Right lobe of liver (tissue), 6 donors: ENCODE measurements at regions not wholly inside any gene's neighbourhood (a gene's known extent, or its start where the extent isn't known, plus 50 kb on each side); places are given as distances from the start of the nearest gene placed in this dataset.

Experiments
- ATAC-seq, 4 donors: fragments of 200-7000 bp; cut with Tn5 transposase; one replicate each; pipeline ENCODE4 v1.9.1; 2020; ENCODE audit warnings: mild to moderate bottlenecking in 4 of 4, moderate library complexity in 4 of 4
- DNase-seq, 3 donors: peaks; one replicate each; pipeline ENCODE4 v3.0.0-alpha.2; 2020
- H3K27ac ChIP-seq, 3 donors: fragments of 200-600 bp; one replicate each; pipeline ENCODE4 v1.8.0; 2022
- H3K27me3 ChIP-seq, 2 donors: fragments of 200-600 bp; one replicate each; pipeline ENCODE4 v1.8.0; 2022
- H3K36me3 ChIP-seq, 4 donors: fragments of 200-600 bp; sonication (generic) in 1 of 4; one replicate each; pipeline versions ENCODE4 v1.5.1 to v1.8.0; 2017 to 2022; ENCODE audit warnings: control low read depth in 1 of 4
- H3K4me1 ChIP-seq, 4 donors: fragments of 200-600 bp; sonication (generic) in 1 of 4; one replicate each; pipeline versions ENCODE4 v1.5.1 to v1.8.0; 2017 to 2022; ENCODE audit warnings: control low read depth in 1 of 4
- H3K4me3 ChIP-seq, 3 donors: fragments of 200-600 bp; one replicate each; pipeline ENCODE4 v1.8.0; 2022
- H3K9me3 ChIP-seq, 4 donors: fragments of 200-600 bp; sonication (generic) in 1 of 4; one replicate each; pipeline versions ENCODE4 v1.5.1 to v1.8.0; 2017 to 2022; ENCODE audit warnings: control low read depth in 1 of 4
- POLR2A ChIP-seq: fragments of 450-650 bp; IDR thresholded peaks from one replicate; pipeline ENCODE4 v1.6.1; 2017; ENCODE audit warnings: antibody characterized with exemption, mild to moderate bottlenecking
- WGBS: methylation state at CpG from one replicate; pipeline ENCODE4 v1.1.6; 2018; ENCODE audit warnings: low coverage, low lambda C conversion rate; ENCODE audit not compliant: insufficient coverage; ENCODE audit errors: missing lambda C conversion rate; 5-methylcytosine and 5-hydroxymethylcytosine counted together
- intact Hi-C, 2 donors: fragments of 100-400 bp; cut with DNase I; formaldehyde crosslinking; loops; one replicate each; pipeline versions ENCODE4 v1.11.2 to v1.14.1; 2022
- TF ChIP-seq, protein P1 (sequence below), 4 donors: fragments of 200-600 bp in 3 of 4; fragments of 450-650 bp in 1 of 4; IDR thresholded peaks; one replicate each; pipeline versions ENCODE4 v1.5.1 to v1.8.0; 2016 to 2022; ENCODE audit warnings: antibody characterized with exemption in 4 of 4, mild to moderate bottlenecking in 2 of 4
- donor health status: DM: no; HTN: yes; CAD: no.
- donor health status: DM: no; HTN: no; CAD: no.
- donor health status: DM: no; HTN: no; CAD: no.
- donor health status: DM: no; HTN: yes; CAD: no.
- donor health status: DM: no; HTN: yes; CAD: no.

DNA sequence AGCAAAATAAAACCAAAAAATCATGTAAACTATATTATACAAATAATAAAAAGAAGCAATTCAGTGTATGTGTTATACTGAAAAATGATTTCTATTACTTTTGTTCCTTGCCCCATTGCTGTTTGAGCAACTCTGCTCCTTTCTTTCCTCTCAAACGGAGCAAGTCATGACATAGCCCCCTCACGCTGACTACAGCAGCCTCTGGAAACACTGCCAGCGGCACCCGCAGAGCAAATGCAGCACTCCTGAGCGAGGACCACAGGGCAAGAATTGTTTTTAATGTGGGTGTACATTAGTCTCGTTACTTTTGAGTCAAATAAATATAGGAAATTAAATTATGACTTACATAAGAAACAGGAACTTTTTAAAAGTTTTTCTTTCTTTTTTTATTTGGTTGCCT, 350.1 kb upstream of the HSF2 start:
- ATAC-seq (no peak), DNase-seq (no peak)
- Histone ChIP-seq H3K4me3 (no peak overlapping the region), H3K9me3 (no peaks in the 10 kb centered on the region), H3K4me1 (no peaks in the 10 kb centered on the region), H3K27me3 (peaks cover 0 to 6% of the 10 kb centered on the region in 2 donors), H3K36me3 (no peaks in the 10 kb centered on the region), H3K27ac (no peak overlapping the region)
- 30% methylated on average over 6 of the region's 6 CpGs for WGBS
- no peak for TF ChIP-seq POLR2A
- TF ChIP-seq, protein P1, sequence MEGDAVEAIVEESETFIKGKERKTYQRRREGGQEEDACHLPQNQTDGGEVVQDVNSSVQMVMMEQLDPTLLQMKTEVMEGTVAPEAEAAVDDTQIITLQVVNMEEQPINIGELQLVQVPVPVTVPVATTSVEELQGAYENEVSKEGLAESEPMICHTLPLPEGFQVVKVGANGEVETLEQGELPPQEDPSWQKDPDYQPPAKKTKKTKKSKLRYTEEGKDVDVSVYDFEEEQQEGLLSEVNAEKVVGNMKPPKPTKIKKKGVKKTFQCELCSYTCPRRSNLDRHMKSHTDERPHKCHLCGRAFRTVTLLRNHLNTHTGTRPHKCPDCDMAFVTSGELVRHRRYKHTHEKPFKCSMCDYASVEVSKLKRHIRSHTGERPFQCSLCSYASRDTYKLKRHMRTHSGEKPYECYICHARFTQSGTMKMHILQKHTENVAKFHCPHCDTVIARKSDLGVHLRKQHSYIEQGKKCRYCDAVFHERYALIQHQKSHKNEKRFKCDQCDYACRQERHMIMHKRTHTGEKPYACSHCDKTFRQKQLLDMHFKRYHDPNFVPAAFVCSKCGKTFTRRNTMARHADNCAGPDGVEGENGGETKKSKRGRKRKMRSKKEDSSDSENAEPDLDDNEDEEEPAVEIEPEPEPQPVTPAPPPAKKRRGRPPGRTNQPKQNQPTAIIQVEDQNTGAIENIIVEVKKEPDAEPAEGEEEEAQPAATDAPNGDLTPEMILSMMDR (IDR thresholded peaks at IDR 0.05), result no peak
- intact Hi-C loops, result no loop called here

- H3K9me3 ChIP-seq, result no peaks in the 10 kb centered on the region
- no peaks in the 10 kb centered on the region for H3K4me1 ChIP-seq
- intact Hi-C loops, result no loop called here
- H3K4me3 ChIP-seq, result no peak overlapping the region
- peaks cover 0 to 6% of the 10 kb centered on the region in 2 donors for H3K27me3 ChIP-seq
- H3K27ac ChIP-seq, result no peak overlapping the region
- DNase-seq (no peak), ATAC-seq (no peak)
- TF ChIP-seq, protein P1 (IDR thresholded peaks at IDR 0.05), result no peak
- no peak for TF ChIP-seq POLR2A
- H3K36me3 ChIP-seq, result no peaks in the 10 kb centered on the region
Observed at GRCh38 chr6:122050242-122050755, 349.2 kb upstream of the HSF2 start.

DNA sequence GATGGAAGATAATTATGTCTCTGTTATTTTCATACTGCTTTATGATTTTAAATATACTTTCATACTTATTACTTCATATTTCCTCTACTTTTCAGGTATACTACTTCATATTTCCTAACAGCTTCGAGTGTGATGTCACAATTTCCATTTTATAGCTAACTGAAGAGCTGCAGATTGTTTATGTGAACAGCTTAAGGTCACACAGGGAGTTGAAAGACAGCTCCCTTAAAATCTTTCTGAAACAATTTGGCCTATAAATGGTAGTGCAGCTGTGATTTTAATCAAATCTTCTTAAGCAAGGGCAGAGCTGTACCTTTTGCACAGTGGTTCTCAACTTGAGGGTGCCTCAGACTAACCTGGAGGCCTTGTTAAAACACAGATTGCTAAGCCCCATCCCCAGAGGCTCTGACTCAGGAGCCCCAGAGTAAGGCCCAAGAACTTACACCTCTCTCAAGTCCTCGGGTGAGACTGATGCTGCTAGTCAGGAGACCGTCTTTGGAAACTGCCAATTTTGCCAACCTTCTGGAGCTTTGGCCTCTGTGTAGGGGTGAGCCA, 347.0 kb upstream of the HSF2 start:
- ATAC-seq, result no peak

GRCh38 chr6:122059918-122060317, 339.5 kb upstream of the HSF2 start:
- DNase-seq (no peak), ATAC-seq (no peak)
- no peak overlapping the region for H3K4me3 ChIP-seq
- no peaks in the 10 kb centered on the region for H3K4me1 ChIP-seq
- intact Hi-C loops, result no loop called here
- no peaks in the 10 kb centered on the region for H3K27me3 ChIP-seq
- no peaks in the 10 kb centered on the region for H3K9me3 ChIP-seq
- 43% methylated on average over 4 of the region's 4 CpGs for WGBS
- H3K36me3 ChIP-seq, result no peaks in the 10 kb centered on the region
- H3K27ac ChIP-seq, result no peak overlapping the region
- TF ChIP-seq POLR2A, result no peak
- TF ChIP-seq, protein P1 (IDR thresholded peaks at IDR 0.05), result no peak

More for the DNA sequence above, 347.0 kb upstream of the HSF2 start:
- no peak overlapping the region for H3K4me3 ChIP-seq
- H3K27me3 ChIP-seq, result no peaks in the 10 kb centered on the region
- no peaks in the 10 kb centered on the region for H3K36me3 ChIP-seq
- no peak overlapping the region for H3K27ac ChIP-seq
- no peaks in the 10 kb centered on the region for H3K4me1 ChIP-seq
- intact Hi-C loops, result no loop called here
- H3K9me3 ChIP-seq, result no peaks in the 10 kb centered on the region
- DNase-seq, result no peak
- 0% methylated on average over 1 of the region's 3 CpGs for WGBS
- no peak for TF ChIP-seq POLR2A
- TF ChIP-seq, protein P1 (IDR thresholded peaks at IDR 0.05), result no peak

DNA sequence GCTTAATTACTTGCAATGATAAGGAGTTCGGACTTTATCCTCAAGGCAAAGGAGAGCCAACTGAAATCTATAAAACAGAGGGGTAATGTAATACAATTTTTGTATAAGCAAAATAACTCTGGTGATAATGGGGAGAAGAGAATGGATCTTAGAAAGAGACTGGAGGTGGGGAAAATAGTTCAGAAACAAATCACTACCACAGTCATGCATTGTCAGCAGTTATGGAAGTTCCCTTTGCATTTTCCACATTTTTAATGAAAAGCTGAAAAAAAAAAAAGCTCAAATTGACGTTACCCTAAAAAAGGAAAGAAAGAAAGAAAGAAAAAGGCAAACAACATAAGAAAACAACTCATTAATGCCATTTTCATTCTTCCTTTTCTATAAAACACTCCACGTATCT, 337.6 kb upstream of the HSF2 start:
- WGBS, result 36% methylated on average over 3 of the region's 3 CpGs
- H3K4me3 ChIP-seq, result no peak overlapping the region
- H3K36me3 ChIP-seq, result no peaks in the 10 kb centered on the region
- H3K27me3 ChIP-seq, result no peaks in the 10 kb centered on the region
- H3K27ac ChIP-seq, result no peak overlapping the region
- no peaks in the 10 kb centered on the region for H3K9me3 ChIP-seq
- no peak for ATAC-seq
- no peaks in the 10 kb centered on the region for H3K4me1 ChIP-seq
- TF ChIP-seq, protein P1 (IDR thresholded peaks at IDR 0.05), result no peak
- intact Hi-C loops, result no loop called here
- no peak for DNase-seq
